H1 (cell line): ENCODE measurements at regions not wholly inside any gene's neighbourhood (a gene's known extent, or its start where the extent isn't known, plus 50 kb on each side); places are given as distances from the start of the nearest gene placed in this dataset.

Experiments used
- CTCF ChIA-PET: fragments of 300-600 bp; sonication (Branson Sonifier 250); formaldehyde crosslinking; loops from one replicate; lab custom pipeline; 2021; ENCODE audit not compliant: partially characterized antibody; lab: Charles Lee
- POLR2A ChIA-PET: fragments of 300-600 bp; sonication (Branson Sonifier 250); formaldehyde crosslinking; loops from one replicate; lab custom pipeline; 2021; ENCODE audit warnings: inconsistent platforms; ENCODE audit not compliant: partially characterized antibody; lab: Charles Lee
- DNase-seq, 2 experiments: peaks; one replicate each; pipeline versions ENCODE4 v3.0.0 to v3.0.0-alpha.2; 2010 to 2022; ENCODE audit warnings: low spot score in 2 of 2, low read depth in 1 of 2, mixed read lengths in 1 of 2
- FAIRE-seq: peaks from 2 replicates; lab custom pipeline; 2011; peaks lifted over from hg19 to GRCh38; lab: Jason Lieb, UNC
- H2AFZ ChIP-seq: 2 replicates; pipeline ENCODE4 v1.8.1; 2012; ENCODE audit warnings: low read length, inconsistent platforms
- H2AK5ac ChIP-seq: 2 replicates; pipeline ENCODE4 v1.6.1; 2013; ENCODE audit warnings: low read depth, low read length
- H2BK120ac ChIP-seq: replicated peaks from 2 replicates; pipeline ENCODE3; 2013; ENCODE audit warnings: low read depth, low read length, inconsistent platforms
- H2BK12ac ChIP-seq: 2 replicates; pipeline ENCODE4 v1.6.1; 2013; ENCODE audit warnings: low read depth, low read length
- H2BK15ac ChIP-seq: 2 replicates; pipeline ENCODE4 v1.6.1; 2013; ENCODE audit warnings: low read length
- H2BK20ac ChIP-seq: 2 replicates; pipeline ENCODE4 v1.6.1; 2013; ENCODE audit warnings: low read length
- H2BK5ac ChIP-seq: 2 replicates; pipeline ENCODE4 v1.6.1; 2013; ENCODE audit warnings: low read depth, low read length
- H3K14ac ChIP-seq: 2 replicates; pipeline ENCODE4 v1.6.1; 2013; ENCODE audit warnings: inconsistent platforms; ENCODE audit not compliant: insufficient read length
- H3K18ac ChIP-seq: 2 replicates; pipeline ENCODE4 v1.6.1; 2013; ENCODE audit warnings: low read length; ENCODE audit errors: extremely low read depth
- H3K23ac ChIP-seq: 2 replicates; pipeline ENCODE4 v1.6.1; 2013; ENCODE audit warnings: inconsistent platforms; ENCODE audit not compliant: insufficient read length
- H3K23me2 ChIP-seq: 2 replicates; pipeline ENCODE4 v1.6.1; 2013; ENCODE audit warnings: low read depth, low read length
- H3K27ac ChIP-seq: 2 replicates; pipeline ENCODE4 v1.6.1; 2011; ENCODE audit warnings: low read depth, low read length, inconsistent platforms
- H3K27me3 ChIP-seq, 4 experiments: replicated peaks in 1 of 4; 1 replicate in 1 of 4; 2 replicates in 3 of 4; pipeline versions ENCODE4 v1.6.1 to v1.8.1; 2011 to 2013; ENCODE audit warnings: low read length in 3 of 4, mild to moderate bottlenecking in 3 of 4, inconsistent platforms in 2 of 4, mixed read lengths in 2 of 4, moderate library complexity in 1 of 4; ENCODE audit not compliant: control insufficient read depth in 3 of 4, insufficient read depth in 3 of 4; ENCODE audit errors: extremely low read depth in 1 of 4
- H3K36me3 ChIP-seq, 4 experiments: 2 replicates each; pipeline versions ENCODE4 v1.6.1 to v1.8.1; 2011 to 2013; ENCODE audit warnings: mild to moderate bottlenecking in 4 of 4, low read length in 3 of 4, moderate library complexity in 2 of 4, control low read depth in 1 of 4, inconsistent platforms in 1 of 4; ENCODE audit not compliant: insufficient read depth in 4 of 4, control insufficient read depth in 2 of 4
- H3K4ac ChIP-seq: replicated peaks from 2 replicates; pipeline ENCODE3; 2013; ENCODE audit warnings: low read length, low read depth, mixed read lengths, inconsistent platforms; ENCODE audit not compliant: insufficient read length
- H3K4me1 ChIP-seq, 4 experiments: replicated peaks in 1 of 4; 1 replicate in 1 of 4; 2 replicates in 3 of 4; pipeline versions ENCODE4 v1.6.1 to v1.8.1; 2011 to 2013; ENCODE audit warnings: low read length in 3 of 4, inconsistent platforms in 2 of 4, mixed read lengths in 1 of 4; ENCODE audit not compliant: insufficient read depth in 4 of 4, control insufficient read depth in 3 of 4
- H3K4me2 ChIP-seq, 2 experiments: 2 replicates each; pipeline versions ENCODE4 v1.6.1 to v1.8.1; 2011 to 2013; ENCODE audit warnings: low read depth in 2 of 2, low read length in 2 of 2, control low read depth in 1 of 2, inconsistent platforms in 1 of 2, mild to moderate bottlenecking in 1 of 2; ENCODE audit not compliant: insufficient read depth in 1 of 2
- H3K4me3 ChIP-seq, 4 experiments: fragments of 200-600, 300-600 bp in 1 of 4; sonication (generic), shearing (Covaris generic), sonication (Bioruptor Twin) in 1 of 4; 2 replicates each; pipeline versions ENCODE4 v1.5.1 to v1.8.1; 2011 to 2016; ENCODE audit warnings: low read length in 4 of 4, low read depth in 3 of 4, control low read depth in 2 of 4, inconsistent platforms in 2 of 4, mild to moderate bottlenecking in 2 of 4, mixed read lengths in 1 of 4, moderate library complexity in 1 of 4; ENCODE audit not compliant: insufficient read depth in 2 of 4; ENCODE audit errors: extremely low read depth in 1 of 4
- H3K56ac ChIP-seq: replicated peaks from 2 replicates; pipeline ENCODE3; 2013; ENCODE audit warnings: low read depth, mild to moderate bottlenecking, mixed read lengths, low read length, inconsistent platforms; ENCODE audit not compliant: insufficient read length
- H3K79me1 ChIP-seq: 2 replicates; pipeline ENCODE4 v1.6.1; 2013; ENCODE audit warnings: low read depth, low read length, control low read depth
- H3K79me2 ChIP-seq, 2 experiments: 2 replicates each; pipeline versions ENCODE4 v1.6.1 to v1.8.1; 2012 to 2013; ENCODE audit warnings: low read length in 2 of 2, mild to moderate bottlenecking in 2 of 2, inconsistent platforms in 1 of 2; ENCODE audit not compliant: insufficient read depth in 2 of 2, control insufficient read depth in 1 of 2
- H3K9ac ChIP-seq, 4 experiments: replicated peaks in 1 of 4; 1 replicate in 1 of 4; 2 replicates in 3 of 4; pipeline versions ENCODE4 v1.6.1 to v1.8.1; 2011 to 2013; ENCODE audit warnings: low read depth in 3 of 4, low read length in 3 of 4, control low read depth in 2 of 4, mild to moderate bottlenecking in 2 of 4, moderate library complexity in 2 of 4, inconsistent platforms in 1 of 4; ENCODE audit errors: extremely low read depth in 1 of 4
- H3K9me3 ChIP-seq, 2 experiments: 2 replicates each; pipeline versions ENCODE4 v1.6.1 to v1.8.1; 2012 to 2013; ENCODE audit warnings: mild to moderate bottlenecking in 2 of 2, moderate library complexity in 2 of 2, control low read depth in 1 of 2, inconsistent platforms in 1 of 2, low read depth in 1 of 2, low read length in 1 of 2, mixed read lengths in 1 of 2; ENCODE audit not compliant: insufficient read depth in 2 of 2
- H4K20me1 ChIP-seq, 2 experiments: replicated peaks in 1 of 2; 2 replicates each; pipeline versions ENCODE3 to v1.8.1; 2011 to 2013; ENCODE audit warnings: inconsistent platforms in 2 of 2, low read length in 2 of 2, mild to moderate bottlenecking in 1 of 2; ENCODE audit not compliant: insufficient read depth in 2 of 2, control insufficient read depth in 1 of 2
- H4K5ac ChIP-seq: 2 replicates; pipeline ENCODE4 v1.6.1; 2013; ENCODE audit warnings: low read length, low read depth, mixed read lengths, inconsistent platforms; ENCODE audit not compliant: insufficient read length
- H4K8ac ChIP-seq: 2 replicates; pipeline ENCODE4 v1.8.0; 2013; ENCODE audit warnings: mild to moderate bottlenecking, moderate library complexity, low read length, inconsistent platforms; ENCODE audit not compliant: insufficient read depth; ENCODE audit errors: extremely low read depth
- H4K91ac ChIP-seq: replicated peaks from 2 replicates; pipeline ENCODE3; 2013; ENCODE audit warnings: low read length, mixed read lengths, inconsistent platforms; ENCODE audit not compliant: insufficient read length
- CBX5 ChIP-seq: fragments of 300-800, 300-1000 bp; sonication (generic); IDR thresholded peaks from 2 replicates; pipeline ENCODE4 v1.7.1; 2016; ENCODE audit warnings: antibody characterized with exemption, low read length, low read depth
- CEBPB ChIP-seq: IDR thresholded peaks from 2 replicates; pipeline ENCODE4 v1.6.1; 2012; ENCODE audit warnings: low read depth, low read length
- KDM1A ChIP-seq: fragments of 200-600, 300-600 bp; sonication (generic); IDR thresholded peaks from 2 replicates; pipeline ENCODE4 v1.7.1; 2016; ENCODE audit warnings: mild to moderate bottlenecking, low read length, borderline replicate concordance
- KDM5A ChIP-seq: fragments of 200-600 bp; IDR thresholded peaks from 2 replicates; pipeline ENCODE4 v1.7.1; 2012; ENCODE audit warnings: mild to moderate bottlenecking, low read length, inconsistent platforms, mixed read lengths
- MAFK ChIP-seq: IDR thresholded peaks from 2 replicates; pipeline ENCODE4 v1.6.1; 2012; ENCODE audit warnings: low read depth, mild to moderate bottlenecking, improper control_type of control experiment, low read length
- RFX5 ChIP-seq: IDR thresholded peaks from 2 replicates; pipeline ENCODE4 v1.6.1; 2011; ENCODE audit warnings: low read depth, low read length, improper control_type of control experiment, borderline replicate concordance
- SP2 ChIP-seq: IDR thresholded peaks from 2 replicates; pipeline ENCODE4 v1.6.1; 2012; ENCODE audit warnings: mild to moderate bottlenecking, low read length, inconsistent platforms
- SP4 ChIP-seq: IDR thresholded peaks from 2 replicates; pipeline ENCODE4 v1.6.1; 2012; ENCODE audit warnings: low read length, inconsistent platforms
- WGBS, 2 experiments: shearing (Covaris generic) in 1 of 2; methylation state at CpG; one replicate each; pipeline versions ENCODE4 v1.1.6 to v1.1.7; 2013 to 2015; ENCODE audit warnings: low lambda C conversion rate in 2 of 2, mixed read lengths in 2 of 2, inconsistent platforms in 1 of 2, low coverage in 1 of 2, missing lambda C conversion rate in 1 of 2; ENCODE audit not compliant: insufficient replicate concordance in 2 of 2, insufficient coverage in 1 of 2, insufficient read length in 1 of 2; ENCODE audit errors: extremely low coverage in 1 of 2, missing lambda C conversion rate in 1 of 2; 5-methylcytosine and 5-hydroxymethylcytosine counted together

GRCh38 chr12:68468036-68468435 lies 135.9 kb upstream of the MDM1 start:
- no peak overlapping the region for H3K4ac ChIP-seq
- no peak overlapping the region for H3K18ac ChIP-seq
- H3K9me3 ChIP-seq: no peaks in the 10 kb centered on the region
- no peaks in the 10 kb centered on the region for H3K4me1 ChIP-seq
- DNase-seq (no peak), FAIRE-seq (no peak)
- no peak overlapping the region for H3K27ac ChIP-seq
- no peak overlapping the region for H3K4me2 ChIP-seq
- H3K27me3 ChIP-seq: no peaks in the 10 kb centered on the region
- H3K4me3 ChIP-seq: no peak overlapping the region
- H4K20me1 ChIP-seq: no peaks in the 10 kb centered on the region
- H2AFZ ChIP-seq: no peak overlapping the region
- H3K79me2 ChIP-seq: no peaks in the 10 kb centered on the region
- no peak overlapping the region for H2BK12ac ChIP-seq
- H4K8ac ChIP-seq: no peak overlapping the region
- no peak overlapping the region for H4K5ac ChIP-seq
- H3K56ac ChIP-seq: no peak overlapping the region
- H3K36me3 ChIP-seq: no peaks in the 10 kb centered on the region
- WGBS, 2 experiments: 95% methylated on average over 2 of the region's 2 CpGs; no CpG with 5 or more reads in 1 of the 2 experiments
- no peaks in the 10 kb centered on the region for H3K23me2 ChIP-seq
- no peaks in the 10 kb centered on the region for H3K79me1 ChIP-seq
- POLR2A ChIA-PET: no interaction called here
- no peak overlapping the region for H2AK5ac ChIP-seq
- no peak overlapping the region for H3K9ac ChIP-seq
- H3K14ac ChIP-seq: no peak overlapping the region
- H2BK15ac ChIP-seq: no peak overlapping the region
- H2BK120ac ChIP-seq: no peak overlapping the region
- no peak overlapping the region for H4K91ac ChIP-seq
- no peak overlapping the region for H3K23ac ChIP-seq
- no peak overlapping the region for H2BK20ac ChIP-seq
- no peak overlapping the region for H2BK5ac ChIP-seq
- CTCF ChIA-PET: interaction anchor here (0.9 kb wide), 1 partner anchor 310 kb away, joined by 5 read pairs; no protein-coding TSS in a partner anchor
- TF ChIP-seq CBX5: no peak
- TF ChIP-seq CEBPB: no peak
- no peak for TF ChIP-seq RFX5
- TF ChIP-seq KDM1A: no peak
- TF ChIP-seq SP4: no peak
- no peak for TF ChIP-seq KDM5A
- no peak for TF ChIP-seq SP2
- TF ChIP-seq MAFK: no peak
